BLaER1 treated with 17β-estradiol and CSF1 and Interleukin-3, amounts not matched to agents 10 nM and 100 nM (cell line): ENCODE measurements at regions not wholly inside any gene's neighbourhood (a gene's known extent, or its start where the extent isn't known, plus 50 kb on each side); places are given as distances from the start of the nearest gene placed in this dataset.
"Not testable (repeated sequence)": the region's sequence is repeated elsewhere in the genome, so short reads cannot be mapped to it uniquely, and the experiment has no call there.

Experiments
- H3K27ac ChIP-seq, 11 experiments: shearing (Covaris generic); formaldehyde crosslinking; 2 replicates each; pipeline ENCODE4 v1.8.1; 2022
- H3K27me3 ChIP-seq, 11 experiments: shearing (Covaris generic); formaldehyde crosslinking; 2 replicates each; pipeline ENCODE4 v1.8.1; 2022
- H3K36me3 ChIP-seq, 11 experiments: shearing (Covaris generic); formaldehyde crosslinking; 2 replicates each; pipeline ENCODE4 v1.8.1; 2022
- H3K4me1 ChIP-seq, 10 experiments: shearing (Covaris generic); formaldehyde crosslinking; 2 replicates each; pipeline ENCODE4 v1.8.1; 2022
- H3K4me2 ChIP-seq, 11 experiments: shearing (Covaris generic); formaldehyde crosslinking; 2 replicates each; pipeline ENCODE4 v1.8.1; 2022
- H3K4me3 ChIP-seq, 10 experiments: shearing (Covaris generic); formaldehyde crosslinking; 2 replicates each; pipeline ENCODE4 v1.8.1; 2022
- H3K9ac ChIP-seq, 11 experiments: shearing (Covaris generic); formaldehyde crosslinking; 2 replicates each; pipeline ENCODE4 v1.8.1; 2022
- H3K9me3 ChIP-seq, 11 experiments: shearing (Covaris generic); formaldehyde crosslinking; replicated peaks in 1 of 11; 2 replicates each; pipeline ENCODE4 v1.8.1; 2022
- H4K20me1 ChIP-seq, 11 experiments: shearing (Covaris generic); formaldehyde crosslinking; 2 replicates each; pipeline ENCODE4 v1.8.1; 2022
- Cebpa-rat ChIP-seq, 11 experiments: shearing (Covaris generic); IDR thresholded peaks; 2 replicates each; pipeline ENCODE4 v1.8.1; 2022

DNA sequence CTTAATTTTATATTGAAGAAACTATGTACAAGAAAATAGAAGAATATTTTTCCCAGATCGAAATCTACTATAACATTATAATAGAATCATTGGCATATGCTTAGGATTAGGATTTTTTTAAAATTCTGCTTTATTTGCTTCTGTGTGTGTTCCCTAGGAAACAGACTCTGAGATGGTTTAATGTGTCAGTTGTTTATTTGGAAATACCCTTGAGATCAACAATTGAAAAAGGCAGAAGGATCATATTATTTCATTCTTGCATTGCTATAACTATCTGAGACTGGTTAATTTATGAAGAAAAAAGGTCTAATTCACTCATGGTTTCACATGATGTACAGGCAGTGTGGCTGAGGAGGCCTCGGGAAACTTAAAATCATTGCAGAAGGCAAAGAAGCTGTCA lies 622.6 kb downstream of the PRR16 start:
- Histone ChIP-seq H4K20me1 (no peaks in the 10 kb centered on the region), H3K9ac (no peak overlapping the region), H3K9me3 (0 out of 22 replicates have a peak, but pooled peaks cover 0 to 5% (median 0%) of the 10 kb centered on the region in 11 experiments), H3K4me2 (no peak overlapping the region), H3K4me3 (no peak overlapping the region), H3K4me1 (peaks cover 6 to 19% (median 16%) of the 10 kb centered on the region in 10 experiments; a peak in 19 of 20 replicates), H3K27ac (no peak overlapping the region), H3K36me3 (no peaks in the 10 kb centered on the region), H3K27me3 (no peaks in the 10 kb centered on the region)
- no peak for TF ChIP-seq Cebpa-rat (IDR thresholded peaks at IDR 0.05)

DNA sequence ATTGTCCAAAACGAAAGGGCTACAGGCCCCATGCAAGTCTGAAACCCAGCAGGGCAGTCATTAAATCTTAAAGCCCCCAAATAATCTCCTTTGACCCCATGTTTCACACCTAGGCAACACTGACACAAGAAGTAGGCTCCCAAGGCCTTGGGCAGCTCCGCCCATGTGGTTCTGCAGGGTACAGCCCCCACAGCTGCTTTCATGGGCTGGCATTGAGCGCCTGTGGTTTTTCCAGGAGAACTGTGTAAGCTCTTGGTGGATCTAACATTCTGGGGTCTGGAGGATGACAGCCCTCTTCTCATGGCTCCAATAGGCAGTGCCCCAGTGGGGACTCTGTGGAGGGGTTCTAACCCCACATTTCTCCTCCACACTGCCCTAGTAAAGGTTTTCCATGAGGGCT lies 623.5 kb downstream of the PRR16 start:
- Histone ChIP-seq H3K9ac (no peak overlapping the region), H3K36me3 (no peaks in the 10 kb centered on the region), H3K4me3 (no peak overlapping the region), H3K4me2 (peak overlapping the region in 8 of 11 experiments; percentile 8 to 79 (median 54); a peak in 11 of 22 replicates), H3K9me3 (0 out of 22 replicates have a peak, but pooled peaks cover 0 to 5% (median 0%) of the 10 kb centered on the region in 11 experiments), H3K27ac (peak overlapping the region in 5 of 11 experiments; percentile 1 to 55 (median 40); a peak in 7 of 22 replicates), H3K27me3 (no peaks in the 10 kb centered on the region), H4K20me1 (no peaks in the 10 kb centered on the region), H3K4me1 (peaks cover 6 to 19% (median 16%) of the 10 kb centered on the region in 10 experiments; a peak in 19 of 20 replicates)
- TF ChIP-seq Cebpa-rat (IDR thresholded peaks at IDR 0.05), result no peak

- H3K27ac ChIP-seq, result peak overlapping the region in 8 of 11 experiments; percentile 8 to 57 (median 41); a peak in 12 of 22 replicates
- no peak overlapping the region for H3K4me3 ChIP-seq
- H3K9me3 ChIP-seq, result 0 out of 22 replicates have a peak, but pooled peaks cover 0 to 5% (median 0%) of the 10 kb centered on the region in 11 experiments
- H4K20me1 ChIP-seq, result no peaks in the 10 kb centered on the region
- H3K9ac ChIP-seq, result no peak overlapping the region
- peak overlapping the region; percentile 17 to 79 (median 41); a peak in 19 of 22 replicates for H3K4me2 ChIP-seq
- no peak for TF ChIP-seq Cebpa-rat (IDR thresholded peaks at IDR 0.05)
- H3K4me1 ChIP-seq, result peaks cover 6 to 19% (median 16%) of the 10 kb centered on the region in 10 experiments; a peak in 19 of 20 replicates
- H3K36me3 ChIP-seq, result no peaks in the 10 kb centered on the region
- no peaks in the 10 kb centered on the region for H3K27me3 ChIP-seq
Observed at GRCh38 chr5:121088341-121088740, 624.2 kb downstream of the PRR16 start.

DNA sequence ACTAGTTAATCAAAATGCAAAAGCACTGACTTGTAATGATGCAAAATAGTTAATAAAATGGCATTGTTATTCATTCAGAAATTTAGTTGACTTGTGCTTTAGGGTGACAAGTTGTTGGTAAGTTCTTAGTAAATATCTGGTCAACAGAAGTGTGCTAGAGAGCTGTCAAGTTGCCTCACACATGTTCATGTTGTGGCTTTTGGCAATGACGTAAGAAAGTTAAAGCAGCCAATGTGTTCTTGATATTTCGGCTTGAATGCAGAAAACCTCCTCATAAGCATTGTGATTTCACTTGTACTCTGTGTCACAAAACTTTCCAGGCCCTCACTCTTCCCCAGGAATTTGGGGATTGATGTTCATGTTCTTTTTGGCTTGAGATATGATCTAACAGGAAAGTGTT lies 626.7 kb downstream of the PRR16 start:
- H3K9me3 ChIP-seq, result 0 out of 22 replicates have a peak, but pooled peaks cover 0 to 5% (median 0%) of the 10 kb centered on the region in 11 experiments
- no peak overlapping the region for H3K9ac ChIP-seq
- H3K4me3 ChIP-seq, result no peak overlapping the region
- H3K27me3 ChIP-seq, result no peaks in the 10 kb centered on the region
- no peak overlapping the region for H3K27ac ChIP-seq
- H4K20me1 ChIP-seq, result no peaks in the 10 kb centered on the region
- H3K4me2 ChIP-seq, result no peak overlapping the region
- no peaks in the 10 kb centered on the region for H3K36me3 ChIP-seq
- peaks cover 6 to 19% (median 16%) of the 10 kb centered on the region in 10 experiments; a peak in 19 of 20 replicates for H3K4me1 ChIP-seq
- TF ChIP-seq Cebpa-rat (IDR thresholded peaks at IDR 0.05), result no peak

DNA sequence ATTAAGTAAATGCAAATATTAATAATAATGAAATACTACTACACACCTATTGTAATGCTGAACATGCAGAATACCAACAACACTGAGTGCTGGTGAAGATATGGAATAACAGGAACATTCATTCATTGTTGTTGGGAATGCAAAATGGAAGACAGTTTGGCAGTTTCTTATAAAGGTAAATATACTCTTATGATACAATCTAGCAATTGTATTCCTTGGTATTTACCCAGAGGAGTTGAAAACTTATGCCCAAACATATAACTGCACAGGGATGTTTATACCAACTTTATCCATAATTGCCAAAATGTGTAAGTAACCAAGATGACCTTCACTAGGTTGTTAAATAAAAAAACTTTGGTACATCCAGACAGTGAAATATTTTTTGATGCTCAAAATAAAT lies 636.8 kb downstream of the PRR16 start:
- Histone ChIP-seq H3K9me3 (no peaks in the 10 kb centered on the region), H3K4me2 (no peak overlapping the region), H3K4me1 (no peaks in the 10 kb centered on the region), H4K20me1 (no peaks in the 10 kb centered on the region), H3K27ac (no peak overlapping the region), H3K36me3 (no peaks in the 10 kb centered on the region), H3K27me3 (no peaks in the 10 kb centered on the region), H3K4me3 (no peak overlapping the region), H3K9ac (no peak overlapping the region)
- no peak for TF ChIP-seq Cebpa-rat (IDR thresholded peaks at IDR 0.05)

DNA sequence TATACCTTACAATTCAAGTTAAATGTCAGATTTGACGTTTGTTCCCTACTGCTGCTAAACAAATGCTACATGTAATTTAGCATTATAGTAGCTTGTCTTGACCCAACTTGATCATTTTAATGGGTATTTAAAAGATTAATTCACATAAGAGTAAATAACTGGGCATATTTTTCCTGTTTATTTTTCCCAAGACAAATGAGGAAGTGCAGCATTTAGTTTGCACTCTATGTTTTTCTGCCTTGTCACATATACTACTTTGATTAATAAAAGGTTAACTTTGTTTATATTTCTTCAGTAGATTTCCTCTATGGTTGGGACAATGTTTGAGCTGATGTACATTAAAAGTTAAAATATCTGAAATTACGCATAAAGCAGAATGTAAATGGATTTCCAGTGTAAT lies 641.8 kb downstream of the PRR16 start:
- H3K9me3 ChIP-seq, result peaks cover 0 to 6% (median 0%) of the 10 kb centered on the region in 11 experiments; a peak in 4 of 22 replicates
- no peak for TF ChIP-seq Cebpa-rat (IDR thresholded peaks at IDR 0.05)
- no peak overlapping the region for H3K4me3 ChIP-seq
- no peaks in the 10 kb centered on the region for H3K27me3 ChIP-seq
- no peak overlapping the region for H3K9ac ChIP-seq
- H3K36me3 ChIP-seq, result no peaks in the 10 kb centered on the region
- H3K27ac ChIP-seq, result no peak overlapping the region
- no peak overlapping the region for H3K4me2 ChIP-seq
- no peaks in the 10 kb centered on the region for H4K20me1 ChIP-seq
- H3K4me1 ChIP-seq, result no peaks in the 10 kb centered on the region

DNA sequence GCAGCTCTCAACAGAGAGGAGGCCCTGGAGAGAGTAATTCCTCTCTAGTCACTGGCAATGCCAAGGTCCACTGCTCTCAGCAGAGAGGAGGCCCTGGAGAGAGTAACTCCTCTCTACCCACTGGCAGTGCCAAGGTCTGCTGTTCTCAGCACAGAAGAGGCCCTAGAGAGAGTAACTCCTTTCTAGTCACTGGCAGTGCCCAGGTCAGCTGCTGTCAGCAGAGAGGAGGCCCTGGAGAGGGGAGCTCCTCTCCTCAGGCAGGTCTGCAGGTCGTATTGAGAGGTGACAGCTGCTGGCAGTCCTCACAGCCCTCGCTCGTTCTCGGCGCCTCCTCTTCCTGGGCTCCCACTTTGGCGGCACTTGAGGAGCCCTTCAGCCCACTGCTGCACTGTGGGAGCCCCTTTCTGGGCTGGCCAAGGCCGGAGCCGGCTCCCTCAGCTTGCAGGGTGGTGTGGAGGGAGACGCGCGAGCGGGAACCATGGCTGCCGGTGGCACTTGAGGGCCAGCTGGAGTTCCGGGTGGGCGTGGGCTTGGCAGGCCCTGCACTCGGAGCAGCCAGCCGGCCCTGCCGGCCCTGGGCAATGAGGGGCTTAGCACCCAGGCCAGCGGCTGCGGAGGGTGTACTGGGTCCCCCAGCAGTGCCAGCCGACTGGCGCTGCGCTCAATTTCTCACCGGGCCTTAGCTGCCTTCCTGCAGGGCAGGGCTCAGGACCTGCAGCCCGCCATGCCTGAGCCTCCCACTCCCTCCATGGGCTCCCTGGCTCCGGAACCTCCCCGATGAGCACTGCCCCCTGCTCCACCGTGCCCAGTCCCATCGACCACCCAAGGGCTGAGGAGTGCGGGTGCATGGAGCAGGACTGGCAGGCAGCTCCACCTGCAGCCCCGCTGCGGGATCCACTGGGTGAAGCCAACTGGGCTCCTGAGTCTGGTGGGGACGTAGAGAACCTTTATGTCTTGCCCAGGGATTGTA lies 642.9 kb downstream of the PRR16 start:
- not testable (repeated sequence) for H3K9ac ChIP-seq, H3K4me3 ChIP-seq, H3K36me3 ChIP-seq, H3K9me3 ChIP-seq, H4K20me1 ChIP-seq, H3K4me2 ChIP-seq, H3K4me1 ChIP-seq, H3K27me3 ChIP-seq, H3K27ac ChIP-seq

DNA sequence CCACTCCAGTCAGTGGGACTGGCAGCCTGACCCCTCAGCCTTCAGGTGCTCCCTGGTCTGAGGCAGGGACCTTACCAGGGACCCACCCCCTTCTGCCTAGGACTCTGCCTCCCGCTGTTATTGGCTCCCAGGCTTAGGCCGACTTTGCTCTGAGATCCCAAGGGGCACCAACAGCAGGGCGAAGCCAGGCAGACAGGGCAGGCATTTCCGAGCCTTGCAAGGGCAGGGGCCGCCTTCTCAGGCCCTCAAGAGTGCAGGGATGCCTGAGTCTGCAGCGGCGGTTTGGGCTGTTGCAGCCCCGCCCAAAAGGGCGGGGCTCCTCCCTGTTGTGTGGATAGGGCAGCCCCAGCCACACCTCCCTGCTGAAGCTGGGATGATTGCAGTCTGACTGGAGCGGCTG lies 644.6 kb downstream of the PRR16 start:
- Histone ChIP-seq H3K4me3 (no peak overlapping the region), H3K9ac (no peak overlapping the region), H3K4me1 (no peaks in the 10 kb centered on the region), H4K20me1 (no peaks in the 10 kb centered on the region), H3K9me3 (peaks cover 0 to 6% (median 0%) of the 10 kb centered on the region in 11 experiments; a peak in 4 of 22 replicates), H3K4me2 (no peak overlapping the region), H3K27ac (no peak overlapping the region), H3K27me3 (no peaks in the 10 kb centered on the region), H3K36me3 (no peaks in the 10 kb centered on the region)
- TF ChIP-seq Cebpa-rat (IDR thresholded peaks at IDR 0.05), result no peak

- Histone ChIP-seq H3K4me2 (no peak overlapping the region), H3K36me3 (no peaks in the 10 kb centered on the region), H4K20me1 (no peaks in the 10 kb centered on the region), H3K9me3 (peaks cover 0 to 6% (median 0%) of the 10 kb centered on the region in 11 experiments; a peak in 4 of 22 replicates), H3K9ac (no peak overlapping the region), H3K4me3 (no peak overlapping the region), H3K27ac (no peak overlapping the region), H3K4me1 (no peaks in the 10 kb centered on the region), H3K27me3 (no peaks in the 10 kb centered on the region)
- no peak for TF ChIP-seq Cebpa-rat (IDR thresholded peaks at IDR 0.05)
Observed at GRCh38 chr5:121109817-121110216, 645.7 kb downstream of the PRR16 start.
